ENCODE measurements at regions not wholly inside any gene's neighbourhood (a gene's known extent, or its start where the extent isn't known, plus 50 kb on each side); places are given as distances from the start of the nearest gene placed in this dataset.

DNA sequence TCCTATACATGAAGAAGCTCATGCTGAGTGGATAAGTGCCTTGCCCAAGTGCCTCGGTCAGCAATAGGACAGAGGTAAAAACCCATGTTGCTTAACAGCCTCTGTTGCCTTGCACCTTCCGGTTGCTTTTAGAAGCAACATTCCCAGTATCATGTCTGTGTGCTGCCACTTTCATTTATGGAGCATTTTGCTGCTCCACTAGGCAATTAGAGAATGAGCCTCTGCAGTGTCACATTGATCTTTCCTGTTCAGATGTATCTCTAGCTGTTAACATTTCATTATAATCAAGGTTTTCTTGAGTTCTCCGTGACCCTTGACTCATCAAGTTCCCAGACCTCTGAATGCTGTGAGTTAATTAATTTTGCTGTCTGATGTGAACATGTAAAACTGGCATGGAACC, 134.5 kb upstream of the EPB41L3 start:
- DNase-seq (ENCODE audit: extremely low spot score, unreplicated experiment): no peak
- TF ChIP-seq, protein P1, sequence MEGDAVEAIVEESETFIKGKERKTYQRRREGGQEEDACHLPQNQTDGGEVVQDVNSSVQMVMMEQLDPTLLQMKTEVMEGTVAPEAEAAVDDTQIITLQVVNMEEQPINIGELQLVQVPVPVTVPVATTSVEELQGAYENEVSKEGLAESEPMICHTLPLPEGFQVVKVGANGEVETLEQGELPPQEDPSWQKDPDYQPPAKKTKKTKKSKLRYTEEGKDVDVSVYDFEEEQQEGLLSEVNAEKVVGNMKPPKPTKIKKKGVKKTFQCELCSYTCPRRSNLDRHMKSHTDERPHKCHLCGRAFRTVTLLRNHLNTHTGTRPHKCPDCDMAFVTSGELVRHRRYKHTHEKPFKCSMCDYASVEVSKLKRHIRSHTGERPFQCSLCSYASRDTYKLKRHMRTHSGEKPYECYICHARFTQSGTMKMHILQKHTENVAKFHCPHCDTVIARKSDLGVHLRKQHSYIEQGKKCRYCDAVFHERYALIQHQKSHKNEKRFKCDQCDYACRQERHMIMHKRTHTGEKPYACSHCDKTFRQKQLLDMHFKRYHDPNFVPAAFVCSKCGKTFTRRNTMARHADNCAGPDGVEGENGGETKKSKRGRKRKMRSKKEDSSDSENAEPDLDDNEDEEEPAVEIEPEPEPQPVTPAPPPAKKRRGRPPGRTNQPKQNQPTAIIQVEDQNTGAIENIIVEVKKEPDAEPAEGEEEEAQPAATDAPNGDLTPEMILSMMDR (conservative IDR thresholded peaks at IDR 0.05): no peak
- H3K27ac Mint-ChIP-seq: no peak overlapping the region
- H3K27me3 Mint-ChIP-seq: no peaks in the 10 kb centered on the region
- no peak overlapping the region for H3K4me3 Mint-ChIP-seq
- H3K4me1 Mint-ChIP-seq (ENCODE audit: unreplicated experiment): no peaks in the 10 kb centered on the region
- no peaks in the 10 kb centered on the region for H3K9me3 Mint-ChIP-seq
- no peaks in the 10 kb centered on the region for H3K36me3 Mint-ChIP-seq

DNA sequence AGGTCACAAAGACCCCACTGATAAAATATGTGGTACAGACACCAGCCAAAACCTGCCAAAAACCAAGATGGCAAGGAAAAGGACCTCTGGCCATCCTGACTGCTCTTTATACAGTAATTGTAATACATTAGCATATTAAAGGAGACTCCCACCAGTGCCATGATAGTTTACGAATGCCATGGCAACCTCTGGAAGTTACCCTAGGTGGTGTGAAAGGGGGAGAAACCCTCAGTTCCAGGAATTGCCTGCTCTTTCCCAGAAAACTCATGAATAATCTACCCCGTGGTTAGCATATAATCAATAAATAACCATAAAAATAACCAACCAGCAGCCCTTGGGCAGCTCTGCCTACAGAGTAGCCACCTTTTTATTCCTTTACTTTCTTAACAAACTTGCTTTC, 129.8 kb upstream of the EPB41L3 start:
- H3K27ac Mint-ChIP-seq: no peak overlapping the region

DNA sequence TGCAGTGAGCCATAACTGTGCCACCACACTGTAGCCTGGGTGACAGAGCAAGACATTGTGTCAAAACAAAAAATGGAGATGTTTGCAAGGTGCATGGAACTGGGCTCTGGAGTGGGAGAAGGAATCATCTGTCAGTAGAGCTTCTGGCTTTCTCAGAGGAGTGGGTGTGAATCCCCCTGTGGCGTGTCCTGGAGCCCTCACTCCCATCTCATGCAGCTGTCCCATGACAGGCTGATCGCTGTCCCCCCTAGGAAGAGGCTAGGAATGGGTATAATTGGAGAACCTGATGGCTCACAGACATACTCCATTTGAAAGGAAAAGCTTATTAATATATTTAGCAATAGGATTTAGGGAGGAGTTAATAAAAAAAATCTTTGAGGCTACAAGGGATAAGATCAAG, 125.8 kb upstream of the EPB41L3 start:
- no peak for DNase-seq (ENCODE audit: extremely low spot score, unreplicated experiment)
- no peak overlapping the region for H3K4me3 Mint-ChIP-seq
- TF ChIP-seq, protein P1 (conservative IDR thresholded peaks at IDR 0.05): no peak
- no peaks in the 10 kb centered on the region for H3K27me3 Mint-ChIP-seq
- no peaks in the 10 kb centered on the region for H3K4me1 Mint-ChIP-seq (ENCODE audit: unreplicated experiment)
- no peaks in the 10 kb centered on the region for H3K36me3 Mint-ChIP-seq
- no peaks in the 10 kb centered on the region for H3K9me3 Mint-ChIP-seq
- no peak overlapping the region for H3K27ac Mint-ChIP-seq

More for the DNA sequence above, 129.8 kb upstream of the EPB41L3 start:
- no peak for DNase-seq (ENCODE audit: extremely low spot score, unreplicated experiment)
- Mint-ChIP-seq H3K36me3 (no peaks in the 10 kb centered on the region), H3K4me3 (no peak overlapping the region), H3K27me3 (no peaks in the 10 kb centered on the region), H3K9me3 (no peaks in the 10 kb centered on the region), H3K4me1 (ENCODE audit: unreplicated experiment) (no peaks in the 10 kb centered on the region)
- TF ChIP-seq, protein P1 (conservative IDR thresholded peaks at IDR 0.05): no peak

DNA sequence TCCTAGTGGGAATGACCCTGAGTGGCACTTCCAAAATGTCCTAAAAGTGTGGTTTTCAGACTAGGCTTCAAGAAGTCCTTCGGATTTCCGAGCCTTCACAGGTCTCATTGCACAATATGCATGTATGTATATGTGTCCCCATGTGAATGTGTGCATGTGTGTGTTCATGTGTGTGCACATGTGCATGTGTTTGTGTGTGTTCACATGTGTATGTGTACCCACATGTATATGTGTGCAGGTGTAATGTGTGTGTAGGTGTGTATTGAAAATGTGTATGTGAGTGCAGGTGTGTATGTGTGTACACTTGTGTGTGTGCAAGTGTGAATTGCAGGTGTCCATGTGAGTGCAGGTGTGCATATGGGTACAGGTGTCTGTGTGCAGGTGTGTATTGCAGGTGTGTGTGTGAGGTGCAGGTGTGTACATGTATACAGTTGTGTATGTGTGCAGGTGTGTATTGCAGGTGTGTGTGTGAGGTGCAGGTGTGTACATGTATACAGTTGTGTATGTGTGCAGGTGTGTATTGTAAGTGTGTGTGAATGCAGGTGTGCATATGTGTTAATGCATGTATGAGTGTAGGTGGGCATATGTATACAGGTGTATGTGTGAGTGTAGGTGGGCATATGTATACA, 124.4 kb upstream of the EPB41L3 start:
- Mint-ChIP-seq H3K27me3 (peaks cover 5% of the 10 kb centered on the region), H3K4me1 (ENCODE audit: unreplicated experiment) (no peaks in the 10 kb centered on the region), H3K9me3 (peaks cover 3% of the 10 kb centered on the region), H3K36me3 (no peaks in the 10 kb centered on the region), H3K4me3 (no peak overlapping the region), H3K27ac (no peak overlapping the region)
- DNase-seq (ENCODE audit: extremely low spot score, unreplicated experiment): no peak
- TF ChIP-seq, protein P1 (conservative IDR thresholded peaks at IDR 0.05): no peak

DNA sequence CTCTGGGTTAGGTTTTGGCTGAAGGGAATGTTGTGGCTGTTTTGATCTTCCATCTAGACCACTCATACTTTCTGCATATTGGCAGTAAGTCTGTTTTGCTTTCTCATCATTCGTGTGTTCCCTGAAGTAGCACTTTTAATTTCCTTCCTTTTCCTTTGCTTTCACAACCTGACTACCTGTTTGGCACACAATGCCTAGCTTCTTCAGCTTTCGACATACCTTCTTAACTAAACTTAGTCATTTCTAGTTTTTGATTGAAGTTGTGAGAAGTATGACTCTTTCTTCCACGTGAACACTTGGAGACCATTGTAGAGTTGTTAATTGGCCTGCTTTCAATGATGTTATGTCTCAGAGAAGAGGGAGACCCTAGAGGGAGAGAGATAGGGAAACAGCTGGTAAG, 123.6 kb upstream of the EPB41L3 start:
- peaks cover 3% of the 10 kb centered on the region for H3K9me3 Mint-ChIP-seq
- H3K4me1 Mint-ChIP-seq (ENCODE audit: unreplicated experiment): no peaks in the 10 kb centered on the region
- H3K4me3 Mint-ChIP-seq: no peak overlapping the region
- TF ChIP-seq, protein P1 (conservative IDR thresholded peaks at IDR 0.05): no peak
- H3K27ac Mint-ChIP-seq: no peak overlapping the region
- peaks cover 6% of the 10 kb centered on the region for H3K27me3 Mint-ChIP-seq
- DNase-seq (ENCODE audit: extremely low spot score, unreplicated experiment): no peak
- no peaks in the 10 kb centered on the region for H3K36me3 Mint-ChIP-seq
